Progenitor cell of endocrine pancreas (in vitro differentiated cells): ENCODE measurements at regions not wholly inside any gene's neighbourhood (a gene's known extent, or its start where the extent isn't known, plus 50 kb on each side); places are given as distances from the start of the nearest gene placed in this dataset.
A peak's percentile ranks its signal among the peaks of the same experiment; 100 is the strongest.

Experiments
- DNase-seq: peaks from one replicate; pipeline ENCODE4 v3.0.0; 2021; ENCODE audit warnings: low spot score; ENCODE audit not compliant: unreplicated experiment
- H3K27ac Mint-ChIP-seq: 2 replicates; pipeline ENCODE4 v1.8.0; 2021; ENCODE audit warnings: mild to moderate bottlenecking, moderate library complexity, mixed read lengths
- H3K27me3 Mint-ChIP-seq: 2 replicates; pipeline ENCODE4 v1.8.0; 2021; ENCODE audit warnings: mixed read lengths
- H3K36me3 Mint-ChIP-seq: 2 replicates; pipeline ENCODE4 v1.8.0; 2022; ENCODE audit warnings: mixed read lengths; ENCODE audit not compliant: insufficient read depth
- H3K4me1 Mint-ChIP-seq: 2 replicates; pipeline ENCODE4 v1.8.0; 2021; ENCODE audit warnings: low read depth, mixed read lengths
- H3K4me3 Mint-ChIP-seq: 2 replicates; pipeline ENCODE4 v1.8.0; 2021; ENCODE audit warnings: low read depth, mild to moderate bottlenecking, moderate library complexity, mixed read lengths
- H3K9me3 Mint-ChIP-seq: 2 replicates; pipeline ENCODE4 v1.8.0; 2021; ENCODE audit warnings: low read depth, mixed read lengths
- TF ChIP-seq, protein P1 (sequence below): fragments of 200-600 bp; sonication (generic); IDR thresholded peaks from one replicate; pipeline ENCODE4 v1.5.0; 2021; ENCODE audit warnings: antibody characterized with exemption, mild to moderate bottlenecking; ENCODE audit not compliant: unreplicated experiment

GRCh38 chr5:98416541-98416940 is 356.9 kb upstream of the RGMB start:
- H3K4me1 Mint-ChIP-seq: no peaks in the 10 kb centered on the region
- no peak for DNase-seq

GRCh38 chr5:98419825-98420224 is 353.6 kb upstream of the RGMB start:
- Mint-ChIP-seq H3K27me3 (no peaks in the 10 kb centered on the region), H3K36me3 (no peaks in the 10 kb centered on the region), H3K4me1 (no peaks in the 10 kb centered on the region), H3K4me3 (no peak overlapping the region), H3K9me3 (no peaks in the 10 kb centered on the region), H3K27ac (no peak overlapping the region)
- DNase-seq: no peak
- TF ChIP-seq, protein P1, sequence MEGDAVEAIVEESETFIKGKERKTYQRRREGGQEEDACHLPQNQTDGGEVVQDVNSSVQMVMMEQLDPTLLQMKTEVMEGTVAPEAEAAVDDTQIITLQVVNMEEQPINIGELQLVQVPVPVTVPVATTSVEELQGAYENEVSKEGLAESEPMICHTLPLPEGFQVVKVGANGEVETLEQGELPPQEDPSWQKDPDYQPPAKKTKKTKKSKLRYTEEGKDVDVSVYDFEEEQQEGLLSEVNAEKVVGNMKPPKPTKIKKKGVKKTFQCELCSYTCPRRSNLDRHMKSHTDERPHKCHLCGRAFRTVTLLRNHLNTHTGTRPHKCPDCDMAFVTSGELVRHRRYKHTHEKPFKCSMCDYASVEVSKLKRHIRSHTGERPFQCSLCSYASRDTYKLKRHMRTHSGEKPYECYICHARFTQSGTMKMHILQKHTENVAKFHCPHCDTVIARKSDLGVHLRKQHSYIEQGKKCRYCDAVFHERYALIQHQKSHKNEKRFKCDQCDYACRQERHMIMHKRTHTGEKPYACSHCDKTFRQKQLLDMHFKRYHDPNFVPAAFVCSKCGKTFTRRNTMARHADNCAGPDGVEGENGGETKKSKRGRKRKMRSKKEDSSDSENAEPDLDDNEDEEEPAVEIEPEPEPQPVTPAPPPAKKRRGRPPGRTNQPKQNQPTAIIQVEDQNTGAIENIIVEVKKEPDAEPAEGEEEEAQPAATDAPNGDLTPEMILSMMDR: no peak

More at GRCh38 chr5:98416541-98416940, 356.9 kb upstream of the RGMB start:
- TF ChIP-seq, protein P1: no peak
- Mint-ChIP-seq H3K9me3 (no peaks in the 10 kb centered on the region), H3K27me3 (no peaks in the 10 kb centered on the region), H3K4me3 (no peak overlapping the region), H3K27ac (no peak overlapping the region), H3K36me3 (no peaks in the 10 kb centered on the region)

DNA sequence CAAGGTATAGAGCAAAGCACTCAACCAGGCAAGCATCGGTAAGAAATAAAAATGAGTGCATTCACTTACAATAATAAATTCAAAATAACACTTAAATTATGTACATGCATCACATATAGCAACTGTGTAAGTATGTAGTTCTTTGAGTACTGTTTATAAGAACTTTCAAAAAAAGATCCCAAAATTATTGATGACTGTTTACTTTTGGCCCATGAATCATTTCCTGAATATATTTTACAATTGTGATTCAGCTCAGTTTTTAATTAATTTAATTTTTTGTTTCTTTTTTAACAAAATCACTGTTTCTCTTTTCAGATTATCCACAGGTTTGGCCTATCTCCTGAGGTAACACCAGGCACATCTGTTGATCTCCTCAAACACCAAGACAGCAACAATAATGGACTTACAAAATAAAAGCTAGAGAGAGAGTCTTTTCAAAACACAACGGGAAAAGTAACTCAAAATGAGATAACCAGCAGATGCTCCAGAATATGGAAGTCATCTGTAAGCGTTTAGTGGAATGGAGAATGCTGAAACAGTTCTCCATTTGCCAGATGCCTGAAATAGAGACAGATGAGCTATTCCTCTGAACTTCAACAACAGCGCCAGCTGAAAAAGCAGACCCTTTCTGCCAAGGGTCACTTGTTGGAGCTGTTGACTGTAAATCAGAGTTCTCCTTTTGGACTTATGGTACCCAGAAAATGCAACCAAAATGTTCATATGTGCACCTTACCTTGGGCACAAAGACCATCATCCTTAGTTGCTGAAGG is 348.6 kb upstream of the RGMB start:
- Mint-ChIP-seq H3K27ac (peak overlapping the region; percentile 5), H3K9me3 (no peaks in the 10 kb centered on the region), H3K4me1 (no peaks in the 10 kb centered on the region), H3K27me3 (no peaks in the 10 kb centered on the region), H3K4me3 (no peak overlapping the region), H3K36me3 (no peaks in the 10 kb centered on the region)
- no peak for DNase-seq
- TF ChIP-seq, protein P1: no peak

DNA sequence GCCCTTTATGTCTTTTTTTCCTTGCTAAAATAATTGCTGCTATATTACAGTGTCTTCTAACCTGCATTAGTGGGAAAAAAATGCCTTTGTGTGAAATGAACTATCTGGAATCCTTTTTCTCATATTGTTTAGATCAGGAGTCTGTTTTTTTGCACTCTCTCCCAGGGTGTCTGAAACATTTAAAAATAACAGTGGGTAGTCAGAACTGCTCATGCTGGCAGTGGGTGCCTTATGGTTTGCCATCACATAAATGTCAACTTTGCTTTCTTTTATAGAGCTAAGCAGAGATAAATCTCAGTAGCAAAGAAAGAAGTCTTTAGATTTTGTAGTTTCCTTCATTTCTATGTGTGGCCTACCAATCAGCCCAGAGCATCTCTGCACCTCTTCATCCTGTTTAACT is 347.8 kb upstream of the RGMB start:
- no peak for DNase-seq
- TF ChIP-seq, protein P1: no peak
- Mint-ChIP-seq H3K36me3 (no peaks in the 10 kb centered on the region), H3K27ac (no peak overlapping the region), H3K27me3 (no peaks in the 10 kb centered on the region), H3K4me3 (no peak overlapping the region), H3K4me1 (no peaks in the 10 kb centered on the region), H3K9me3 (no peaks in the 10 kb centered on the region)

- Mint-ChIP-seq H3K4me1 (peaks cover 1% of the 10 kb centered on the region), H3K27me3 (no peaks in the 10 kb centered on the region), H3K27ac (no peak overlapping the region), H3K36me3 (no peaks in the 10 kb centered on the region), H3K9me3 (no peaks in the 10 kb centered on the region), H3K4me3 (no peak overlapping the region)
- TF ChIP-seq, protein P1: no peak
- no peak for DNase-seq
Measured at GRCh38 chr5:98428806-98429205, 344.7 kb upstream of the RGMB start.
